H54 (cell line): ENCODE measurements at regions not wholly inside any gene's neighbourhood (a gene's known extent, or its start where the extent isn't known, plus 50 kb on each side); places are given as distances from the start of the nearest gene placed in this dataset.
A peak's percentile ranks its signal among the peaks of the same experiment; 100 is the strongest.

Source experiments
- DNase-seq: peaks from one replicate; pipeline ENCODE4 v3.0.0; 2011; ENCODE audit warnings: low spot score, mixed read lengths; ENCODE audit not compliant: insufficient read length
- FAIRE-seq: peaks from 3 replicates; lab custom pipeline; 2011; peaks lifted over from hg19 to GRCh38; lab: Jason Lieb, UNC
- POLR2A ChIP-seq: IDR thresholded peaks from 2 replicates; pipeline ENCODE4 v1.6.1; 2011; ENCODE audit warnings: low read depth, mild to moderate bottlenecking, low read length

DNA sequence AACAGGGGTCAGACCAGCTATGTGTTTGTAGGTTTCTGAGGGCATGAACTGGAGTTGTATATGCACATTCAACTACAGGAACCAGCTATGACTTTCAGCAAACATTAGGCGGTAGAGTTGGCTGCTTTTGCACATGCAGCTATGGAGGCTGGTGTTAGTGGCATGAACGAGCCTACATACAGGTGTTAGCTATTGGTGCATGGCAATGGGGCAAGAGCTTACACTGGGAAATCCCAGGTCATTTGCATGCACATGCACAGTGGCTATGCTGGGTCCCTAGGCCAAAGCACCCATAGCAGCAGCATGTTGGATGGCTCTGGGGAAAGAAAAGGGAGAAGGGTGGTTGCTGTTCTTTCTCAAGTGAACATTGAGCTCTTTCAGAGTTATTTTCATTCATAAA lies 1018.5 kb upstream of the PHF14 start:
- no peak for DNase-seq
- no peak for FAIRE-seq
- no peak for TF ChIP-seq POLR2A

- no peak for DNase-seq
- no peak for TF ChIP-seq POLR2A
- FAIRE-seq, result peak; percentile 27
These were observed 1015.2 kb upstream of the PHF14 start for GRCh38 chr7:9958486-9958885.

GRCh38 chr7:9960460-9960859 lies 1013.2 kb upstream of the PHF14 start:
- peak; percentile 50 for FAIRE-seq
- TF ChIP-seq POLR2A, result no peak

DNA sequence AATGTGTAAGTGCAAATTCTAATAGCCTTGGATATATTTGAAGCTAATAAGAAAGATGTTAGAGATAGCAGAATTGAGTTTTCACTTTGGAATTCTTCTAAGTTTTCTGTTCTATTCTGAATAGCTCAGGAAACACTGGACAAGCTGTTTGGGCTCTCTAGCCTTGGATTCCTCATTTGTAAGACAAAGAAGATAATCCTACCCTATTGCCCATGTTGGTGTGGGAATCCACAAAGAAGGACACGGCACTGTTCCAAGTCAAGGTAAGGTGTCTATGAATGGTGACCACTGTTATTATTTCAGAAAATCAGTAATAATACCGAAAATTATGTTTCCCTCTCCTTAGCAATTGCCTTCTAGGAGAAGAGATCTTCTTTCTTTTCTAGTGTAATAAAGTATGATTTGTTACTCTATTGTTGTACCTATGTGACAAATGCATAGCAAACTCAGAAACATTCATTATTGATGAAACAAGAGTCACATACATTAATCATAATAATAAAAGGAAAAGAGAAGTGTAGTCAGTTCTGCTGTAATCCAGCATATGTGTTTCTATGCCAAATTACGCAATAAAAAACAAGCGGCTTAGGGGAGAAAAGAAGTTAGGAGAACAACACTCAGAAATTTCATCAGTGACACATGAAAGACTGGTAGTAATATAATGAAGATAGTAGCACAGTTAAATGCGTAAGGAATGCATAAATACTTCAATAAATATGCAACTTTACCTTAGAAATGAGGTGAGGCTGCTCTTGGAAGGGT lies 1012.3 kb upstream of the PHF14 start:
- FAIRE-seq (peak; percentile 41), DNase-seq (no peak)
- no peak for TF ChIP-seq POLR2A

More at GRCh38 chr7:9960460-9960859, 1013.2 kb upstream of the PHF14 start:
- DNase-seq, result no peak

GRCh38 chr7:9962742-9963141 lies 1010.9 kb upstream of the PHF14 start:
- no peak for TF ChIP-seq POLR2A
- no peak for DNase-seq
- peak; percentile 85 for FAIRE-seq

GRCh38 chr7:9978106-9979064 lies 995.3 kb upstream of the PHF14 start:
- FAIRE-seq, result no peak
- no peak for DNase-seq
- no peak for TF ChIP-seq POLR2A

DNA sequence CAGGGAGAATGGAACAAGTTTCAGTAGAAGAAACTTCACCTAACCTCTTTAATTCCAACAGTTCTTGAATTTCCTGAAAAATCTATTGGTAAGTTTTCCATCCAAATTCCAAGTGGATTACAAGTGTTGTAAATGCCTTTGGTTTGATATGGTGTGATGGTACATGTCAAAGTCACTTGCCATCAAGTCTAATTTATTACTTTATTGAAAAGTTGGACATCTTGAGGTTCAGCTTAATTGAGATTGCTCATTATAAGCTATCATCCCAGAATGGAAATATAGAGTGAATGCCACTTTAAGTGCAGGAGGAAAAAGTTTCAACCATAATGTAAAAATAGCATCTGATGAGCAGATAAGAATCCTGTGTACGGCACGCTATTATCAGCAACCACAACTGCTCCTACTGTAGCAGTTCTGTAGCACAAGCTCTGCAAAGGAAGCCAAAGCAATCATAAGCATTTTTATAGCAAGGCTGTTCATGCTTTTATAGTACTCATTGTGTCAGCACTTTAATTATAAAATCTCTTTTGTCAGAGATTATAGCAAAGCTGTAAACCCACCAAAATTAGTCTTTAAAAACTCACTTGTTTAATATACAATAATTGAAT lies 991.8 kb upstream of the PHF14 start:
- TF ChIP-seq POLR2A, result no peak
- peak; percentile 79 for FAIRE-seq
- no peak for DNase-seq

- DNase-seq (no peak), FAIRE-seq (no peak)
- no peak for TF ChIP-seq POLR2A
These were observed 990.6 kb upstream of the PHF14 start for GRCh38 chr7:9983048-9983447.

DNA sequence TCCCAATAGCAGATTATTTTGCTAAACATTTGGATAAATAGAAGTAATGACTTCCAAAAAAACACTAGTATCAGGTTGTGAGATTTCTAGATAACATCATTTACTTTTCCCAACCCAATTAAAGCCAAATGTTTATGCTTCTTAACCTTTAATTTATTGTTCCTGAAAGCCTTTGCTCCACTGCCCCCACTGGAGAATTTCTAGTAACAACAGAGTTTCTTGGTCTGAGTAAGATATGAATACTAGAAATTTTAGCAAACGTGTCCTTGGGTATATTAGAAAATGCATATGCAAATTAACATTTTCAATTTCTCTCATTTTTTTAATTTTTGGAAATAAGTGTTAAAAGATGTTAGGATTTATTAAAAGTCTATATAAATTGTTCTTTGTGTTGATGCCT lies 958.0 kb upstream of the PHF14 start:
- DNase-seq (no peak), FAIRE-seq (no peak)
- no peak for TF ChIP-seq POLR2A

- FAIRE-seq, result peak; percentile 23
- no peak for TF ChIP-seq POLR2A
- no peak for DNase-seq
These were observed 951.2 kb upstream of the PHF14 start for GRCh38 chr7:10022480-10022879.

- FAIRE-seq, result peak; percentile 69
- DNase-seq, result no peak
- TF ChIP-seq POLR2A, result no peak
These were observed 950.7 kb upstream of the PHF14 start for GRCh38 chr7:10022957-10023356.

DNA sequence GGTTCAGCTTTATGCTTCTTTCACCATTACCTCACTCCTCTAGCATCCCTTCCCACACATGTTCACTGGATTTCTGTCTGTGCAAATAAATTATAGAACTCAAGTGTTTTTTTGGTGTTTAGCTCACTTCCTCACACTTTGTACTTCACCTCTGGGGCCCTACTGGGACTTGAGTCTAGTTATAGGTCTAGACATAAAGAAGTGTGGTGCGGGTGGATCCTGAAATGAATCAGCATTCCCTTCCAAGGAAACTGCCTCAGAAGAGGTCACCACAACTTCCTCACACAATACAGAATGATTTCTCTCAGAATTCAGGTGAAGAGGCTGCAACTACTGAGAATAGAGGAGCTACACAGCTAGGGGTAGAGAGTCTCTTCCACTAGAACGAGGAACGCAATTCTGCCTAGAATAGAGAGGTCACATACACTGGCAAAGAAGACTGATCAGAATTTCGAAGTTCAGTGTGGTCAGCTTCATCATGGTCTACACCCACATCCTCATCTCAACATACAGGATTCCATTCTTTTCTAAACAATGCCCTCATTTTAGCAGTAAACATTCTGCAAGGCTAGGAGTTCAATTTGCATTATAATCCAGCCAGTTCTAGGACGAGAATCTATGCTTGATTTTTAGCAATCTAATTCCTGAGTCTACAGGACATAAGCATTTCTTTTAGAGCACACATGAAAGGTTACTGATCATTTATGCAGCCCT lies 938.7 kb upstream of the PHF14 start:
- no peak for DNase-seq
- TF ChIP-seq POLR2A, result no peak
- FAIRE-seq, result peak; percentile 71

- FAIRE-seq, result peak; percentile 77
- no peak for TF ChIP-seq POLR2A
These were observed 937.0 kb upstream of the PHF14 start for GRCh38 chr7:10036693-10037092.

More at GRCh38 chr7:10036693-10037092, 937.0 kb upstream of the PHF14 start:
- DNase-seq, result no peak
